Osteoblast (primary cell): ENCODE measurements at regions not wholly inside any gene's neighbourhood (a gene's known extent, or its start where the extent isn't known, plus 50 kb on each side); places are given as distances from the start of the nearest gene placed in this dataset.

Experiments
- DNase-seq: peaks from one replicate; pipeline ENCODE4 v3.0.0; 2011; ENCODE audit warnings: low spot score, mixed read lengths; ENCODE audit not compliant: insufficient read length; ENCODE audit errors: missing footprints
- H2AFZ ChIP-seq: 2 replicates; pipeline ENCODE4 v1.6.0; 2011; ENCODE audit warnings: mild to moderate bottlenecking, low read length
- H3K27ac ChIP-seq: 2 replicates; pipeline ENCODE4 v1.5.1; 2011; ENCODE audit warnings: mild to moderate bottlenecking, low read depth, low read length, moderate library complexity
- H3K27me3 ChIP-seq: 2 replicates; pipeline ENCODE4 v1.6.0; 2012; ENCODE audit warnings: mild to moderate bottlenecking, control low read depth, inconsistent platforms, low read length, moderate library complexity; ENCODE audit not compliant: insufficient read depth
- H3K36me3 ChIP-seq: 2 replicates; pipeline ENCODE4 v1.5.1; 2011; ENCODE audit warnings: mild to moderate bottlenecking, low read length, control low read depth, moderate library complexity; ENCODE audit not compliant: insufficient read depth
- H3K4me1 ChIP-seq: 2 replicates; pipeline ENCODE4 v1.5.1; 2011; ENCODE audit warnings: mild to moderate bottlenecking, low read length, control low read depth, moderate library complexity; ENCODE audit not compliant: insufficient read depth
- H3K4me2 ChIP-seq: 2 replicates; pipeline ENCODE4 v1.6.0; 2011; ENCODE audit warnings: mild to moderate bottlenecking, low read length; ENCODE audit not compliant: insufficient read depth
- H3K4me3 ChIP-seq: fragments of 200-600 bp; sonication (generic); 3 replicates; pipeline ENCODE4 v1.5.1; 2012; ENCODE audit warnings: mild to moderate bottlenecking, low read length, inconsistent platforms; ENCODE audit not compliant: insufficient read depth
- H3K79me2 ChIP-seq: 2 replicates; pipeline ENCODE4 v1.6.0; 2012; ENCODE audit warnings: mild to moderate bottlenecking, low read length, control low read depth, inconsistent platforms; ENCODE audit not compliant: insufficient read depth
- H3K9me3 ChIP-seq: 2 replicates; pipeline ENCODE4 v1.5.1; 2011; ENCODE audit warnings: low read depth, low read length, control low read depth
- H4K20me1 ChIP-seq: 2 replicates; pipeline ENCODE4 v1.6.0; 2012; ENCODE audit warnings: mild to moderate bottlenecking, low read length, control low read depth; ENCODE audit not compliant: insufficient read depth
- CTCF ChIP-seq: IDR thresholded peaks from 2 replicates; pipeline ENCODE4 v1.5.1; 2011; ENCODE audit warnings: mild to moderate bottlenecking, low read depth, low read length, moderate library complexity; ENCODE audit errors: extremely low read depth

- H2AFZ ChIP-seq, result no peak overlapping the region
- H3K36me3 ChIP-seq, result no peaks in the 10 kb centered on the region
- no peaks in the 10 kb centered on the region for H3K27me3 ChIP-seq
- TF ChIP-seq CTCF, result no peak
- no peak for DNase-seq
- H3K4me1 ChIP-seq, result no peaks in the 10 kb centered on the region
- H3K79me2 ChIP-seq, result no peaks in the 10 kb centered on the region
- H3K27ac ChIP-seq, result no peak overlapping the region
- H3K4me2 ChIP-seq, result no peak overlapping the region
- no peak overlapping the region for H3K4me3 ChIP-seq
- H3K9me3 ChIP-seq, result no peaks in the 10 kb centered on the region
- no peaks in the 10 kb centered on the region for H4K20me1 ChIP-seq
These were observed 179.7 kb downstream of the RBFOX3 start for GRCh38 chr17:79431175-79431574.

GRCh38 chr17:79429864-79430494 is 180.9 kb downstream of the RBFOX3 start:
- no peak for TF ChIP-seq CTCF
- Histone ChIP-seq H2AFZ (no peak overlapping the region), H3K79me2 (no peaks in the 10 kb centered on the region), H3K4me1 (no peaks in the 10 kb centered on the region), H3K4me2 (no peak overlapping the region), H3K4me3 (no peak overlapping the region), H3K9me3 (no peaks in the 10 kb centered on the region), H3K36me3 (no peaks in the 10 kb centered on the region), H4K20me1 (no peaks in the 10 kb centered on the region), H3K27me3 (no peaks in the 10 kb centered on the region), H3K27ac (no peak overlapping the region)
- no peak for DNase-seq

- Histone ChIP-seq H3K4me1 (no peaks in the 10 kb centered on the region), H3K27me3 (no peaks in the 10 kb centered on the region), H3K27ac (no peak overlapping the region), H3K36me3 (no peaks in the 10 kb centered on the region), H3K4me2 (no peak overlapping the region), H4K20me1 (no peaks in the 10 kb centered on the region), H3K4me3 (no peak overlapping the region), H2AFZ (no peak overlapping the region), H3K9me3 (no peaks in the 10 kb centered on the region), H3K79me2 (no peaks in the 10 kb centered on the region)
- no peak for DNase-seq
- TF ChIP-seq CTCF, result no peak
These were observed 181.9 kb downstream of the RBFOX3 start for GRCh38 chr17:79428988-79429387.

- Histone ChIP-seq H3K4me3 (no peak overlapping the region), H3K4me1 (no peaks in the 10 kb centered on the region), H3K4me2 (no peak overlapping the region), H3K9me3 (no peaks in the 10 kb centered on the region), H3K27me3 (no peaks in the 10 kb centered on the region), H2AFZ (no peak overlapping the region), H4K20me1 (no peaks in the 10 kb centered on the region), H3K27ac (no peak overlapping the region), H3K36me3 (no peaks in the 10 kb centered on the region), H3K79me2 (no peaks in the 10 kb centered on the region)
- DNase-seq, result no peak
- no peak for TF ChIP-seq CTCF
These were observed 183.0 kb downstream of the RBFOX3 start for GRCh38 chr17:79427621-79428539.
